OCI-LY3 (cell line): ENCODE measurements at regions not wholly inside any gene's neighbourhood (a gene's known extent, or its start where the extent isn't known, plus 50 kb on each side); places are given as distances from the start of the nearest gene placed in this dataset.

Experiments used
- CTCF ChIP-seq: fragments of 200-600, 300-600 bp; sonication (generic); IDR thresholded peaks from 2 replicates; pipeline ENCODE4 v1.5.1; 2014; ENCODE audit warnings: antibody characterized with exemption, low read length, low read depth
- EZH2phosphoT487 ChIP-seq: fragments of 200-600 bp; shearing (Covaris generic); IDR thresholded peaks from 2 replicates; pipeline ENCODE4 v1.6.1; 2018; ENCODE audit warnings: antibody characterized with exemption, mixed run types, low read depth

GRCh38 chr15:94059013-94059587 lies 172.3 kb upstream of the MCTP2 start:
- TF ChIP-seq CTCF, result no peak
- no peak for TF ChIP-seq EZH2phosphoT487
